GM12878 (cell line): ENCODE measurements at regions not wholly inside any gene's neighbourhood (a gene's known extent, or its start where the extent isn't known, plus 50 kb on each side); places are given as distances from the start of the nearest gene placed in this dataset.

Source experiments
- CREM ChIP-seq: IDR thresholded peaks from 2 replicates; pipeline ENCODE4 v1.6.1; 2014; ENCODE audit warnings: antibody characterized with exemption, low read depth
- FOS ChIP-seq: IDR thresholded peaks from 3 replicates; pipeline ENCODE4 v1.6.1; 2011; ENCODE audit warnings: borderline replicate concordance; ENCODE audit not compliant: insufficient read length; ENCODE audit errors: extremely low read depth
- GABPA ChIP-seq: IDR thresholded peaks from 2 replicates; pipeline ENCODE4 v1.6.1; 2014; ENCODE audit warnings: antibody characterized with exemption, low read depth, mild to moderate bottlenecking, inconsistent platforms
- GATAD2B ChIP-seq: fragments of 450-650 bp; conservative IDR thresholded peaks from 2 replicates; pipeline ENCODE4 v1.6.1; 2017; ENCODE audit warnings: low read depth, mild to moderate bottlenecking, moderate library complexity
- HDAC2 ChIP-seq: fragments of 200-600 bp; sonication (generic); IDR thresholded peaks from 2 replicates; pipeline ENCODE4 v1.6.1; 2017
- KLF5 ChIP-seq: fragments of 450-650 bp; IDR thresholded peaks from 2 replicates; pipeline ENCODE4 v1.6.1; 2014; ENCODE audit warnings: mild to moderate bottlenecking; ENCODE audit not compliant: partially characterized antibody
- NFIC ChIP-seq: IDR thresholded peaks from 2 replicates; pipeline ENCODE4 v1.6.1; 2012; ENCODE audit warnings: low read depth, mild to moderate bottlenecking, inconsistent platforms, low read length, moderate library complexity
- NR2C2 ChIP-seq: IDR thresholded peaks from 2 replicates; pipeline ENCODE4 v1.6.1; 2011; ENCODE audit warnings: borderline replicate concordance, low read depth; ENCODE audit not compliant: control insufficient read depth, insufficient read length
- NR2F1 ChIP-seq: fragments of 450-650 bp; conservative IDR thresholded peaks from 2 replicates; pipeline ENCODE4 v1.6.1; 2017; ENCODE audit warnings: mild to moderate bottlenecking
- POU2F2 ChIP-seq: IDR thresholded peaks from 3 replicates; pipeline ENCODE4 v1.6.1; 2011; ENCODE audit warnings: low read depth, mild to moderate bottlenecking, low read length, borderline replicate concordance
- RELA ChIP-seq: fragments of 450-650 bp; IDR thresholded peaks from 2 replicates; pipeline ENCODE4 v1.8.0; 2014; ENCODE audit warnings: borderline replicate concordance; ENCODE audit not compliant: partially characterized antibody
- RUNX3 ChIP-seq: IDR thresholded peaks from 2 replicates; pipeline ENCODE4 v1.6.1; 2012; ENCODE audit warnings: low read length, inconsistent platforms
- SMAD1 ChIP-seq: fragments of 450-650 bp; IDR thresholded peaks from 2 replicates; pipeline ENCODE4 v1.6.1; 2018; ENCODE audit warnings: mild to moderate bottlenecking, low read depth; ENCODE audit not compliant: partially characterized antibody
- SMC3 ChIP-seq: IDR thresholded peaks from 2 replicates; pipeline ENCODE4 v1.6.1; 2011; ENCODE audit warnings: low read length, improper control_type of control experiment, borderline replicate concordance
- SREBF1 ChIP-seq: IDR thresholded peaks from 2 replicates; pipeline ENCODE4 v1.6.1; 2012; ENCODE audit warnings: mild to moderate bottlenecking, low read length
- SRF ChIP-seq, 2 experiments: IDR thresholded peaks; 2 replicates each; pipeline ENCODE4 v1.6.1; 2011; ENCODE audit warnings: low read depth in 2 of 2, low read length in 2 of 2, mild to moderate bottlenecking in 1 of 2, moderate library complexity in 1 of 2
- STAT1 ChIP-seq: fragments of 450-650 bp; conservative IDR thresholded peaks from 2 replicates; pipeline ENCODE4 v1.6.1; 2014; ENCODE audit warnings: antibody characterized with exemption, mild to moderate bottlenecking
- SUZ12 ChIP-seq: fragments of 200-600 bp; sonication (generic); IDR thresholded peaks from one replicate; pipeline ENCODE4 v1.6.1; 2018; ENCODE audit warnings: antibody characterized with exemption, mild to moderate bottlenecking; ENCODE audit not compliant: unreplicated experiment
- TARDBP ChIP-seq: IDR thresholded peaks from 2 replicates; pipeline ENCODE4 v1.6.1; 2016; ENCODE audit warnings: borderline replicate concordance
- TCF7 ChIP-seq: IDR thresholded peaks from 2 replicates; pipeline ENCODE4 v1.6.1; 2014; ENCODE audit warnings: antibody characterized with exemption, borderline replicate concordance
- WRNIP1 ChIP-seq: IDR thresholded peaks from 2 replicates; pipeline ENCODE4 v1.6.1; 2011; ENCODE audit warnings: low read depth, low read length, improper control_type of control experiment, borderline replicate concordance
- YY1 ChIP-seq: IDR thresholded peaks from 2 replicates; pipeline ENCODE4 v1.6.1; 2011; ENCODE audit warnings: low read depth, mild to moderate bottlenecking, low read length
- ZNF622 ChIP-seq: fragments of 450-650 bp; IDR thresholded peaks from 2 replicates; pipeline ENCODE4 v1.6.1; 2017; ENCODE audit warnings: mild to moderate bottlenecking, inconsistent platforms
- TF ChIP-seq, protein P1 (sequence below): IDR thresholded peaks from 2 replicates; pipeline ENCODE4 v1.6.1; 2012; ENCODE audit warnings: low read depth, low read length, improper control_type of control experiment
- TF ChIP-seq, protein P2 (sequence below): IDR thresholded peaks from 2 replicates; pipeline ENCODE4 v1.6.1; 2012; ENCODE audit warnings: mild to moderate bottlenecking, low read depth, low read length
- TF ChIP-seq, protein P3 (sequence below): IDR thresholded peaks from 2 replicates; pipeline ENCODE4 v1.6.1; 2012; ENCODE audit warnings: low read depth, low read length, improper control_type of control experiment

DNA sequence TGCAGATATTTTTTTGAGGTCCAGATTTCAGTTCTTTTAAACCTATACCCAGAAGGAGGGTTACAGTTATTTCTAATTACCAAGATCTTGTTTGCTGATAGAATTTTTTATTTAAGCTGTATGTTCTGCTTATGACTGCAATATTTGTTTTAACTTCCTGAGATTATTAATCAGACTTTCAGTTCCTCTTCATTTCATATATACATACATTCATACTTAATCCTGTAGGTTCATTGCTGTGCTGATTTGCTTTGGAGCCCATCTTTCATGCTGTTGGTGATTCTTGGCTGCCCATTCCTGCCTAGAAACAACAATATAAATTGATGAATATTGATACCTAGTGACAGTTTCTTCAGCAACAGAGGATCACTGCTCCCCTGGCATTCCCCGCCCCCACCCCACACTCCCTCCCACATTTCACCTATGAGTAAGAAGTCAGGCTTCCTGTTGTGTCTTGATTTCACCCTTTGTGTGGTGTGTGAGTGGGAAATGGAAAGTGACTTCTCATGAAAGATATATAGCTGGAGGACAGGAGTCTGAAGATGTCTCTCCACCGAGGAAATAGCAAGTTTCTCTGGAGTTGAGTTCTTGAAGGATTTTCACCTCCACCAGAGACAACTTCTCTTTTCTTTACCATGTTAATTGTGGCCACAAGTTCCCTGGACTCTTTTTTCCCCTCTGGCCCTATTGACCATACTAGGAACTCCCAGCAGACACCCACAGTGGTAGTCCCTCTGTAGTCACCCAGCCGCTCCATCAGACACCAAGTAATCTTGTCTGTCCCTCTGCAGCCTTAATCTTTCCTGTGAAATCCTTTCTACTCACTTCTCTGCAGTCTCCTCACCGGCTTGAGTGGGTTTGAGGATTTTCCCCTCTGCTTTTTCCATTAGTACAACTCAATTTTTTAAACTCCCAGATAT is 118.4 kb downstream of the ASB9 start (continued):
- TF ChIP-seq NR2C2 (no peak), TCF7 (no peak), SMC3 (no peak), YY1 (no peak), SREBF1 (no peak), HDAC2 (no peak), GATAD2B (no peak), GABPA (0 out of 2 replicates have a peak, but pooled peaks have one; percentile 6), NR2F1 (no peak), KLF5 (no peak), SUZ12 (no peak), RUNX3 (no peak; the same call in 1 of the 2 replicates), STAT1 (no peak), WRNIP1 (no peak), FOS (no peak), SRF (IDR thresholded peaks at IDR 0.05; ENCODE audit: low read depth in 2 of 2, low read length in 2 of 2) (no peak), SMAD1 (no peak), ZNF622 (no peak), CREM (no peak; the same call in 1 of the 2 replicates), NFIC (peak; percentile 50; the same call in 1 of the 2 replicates), RELA (no peak), TARDBP (no peak), POU2F2 (no peak)
- TF ChIP-seq, protein P1, sequence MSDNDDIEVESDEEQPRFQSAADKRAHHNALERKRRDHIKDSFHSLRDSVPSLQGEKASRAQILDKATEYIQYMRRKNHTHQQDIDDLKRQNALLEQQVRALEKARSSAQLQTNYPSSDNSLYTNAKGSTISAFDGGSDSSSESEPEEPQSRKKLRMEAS, result no peak
- TF ChIP-seq, protein P2, sequence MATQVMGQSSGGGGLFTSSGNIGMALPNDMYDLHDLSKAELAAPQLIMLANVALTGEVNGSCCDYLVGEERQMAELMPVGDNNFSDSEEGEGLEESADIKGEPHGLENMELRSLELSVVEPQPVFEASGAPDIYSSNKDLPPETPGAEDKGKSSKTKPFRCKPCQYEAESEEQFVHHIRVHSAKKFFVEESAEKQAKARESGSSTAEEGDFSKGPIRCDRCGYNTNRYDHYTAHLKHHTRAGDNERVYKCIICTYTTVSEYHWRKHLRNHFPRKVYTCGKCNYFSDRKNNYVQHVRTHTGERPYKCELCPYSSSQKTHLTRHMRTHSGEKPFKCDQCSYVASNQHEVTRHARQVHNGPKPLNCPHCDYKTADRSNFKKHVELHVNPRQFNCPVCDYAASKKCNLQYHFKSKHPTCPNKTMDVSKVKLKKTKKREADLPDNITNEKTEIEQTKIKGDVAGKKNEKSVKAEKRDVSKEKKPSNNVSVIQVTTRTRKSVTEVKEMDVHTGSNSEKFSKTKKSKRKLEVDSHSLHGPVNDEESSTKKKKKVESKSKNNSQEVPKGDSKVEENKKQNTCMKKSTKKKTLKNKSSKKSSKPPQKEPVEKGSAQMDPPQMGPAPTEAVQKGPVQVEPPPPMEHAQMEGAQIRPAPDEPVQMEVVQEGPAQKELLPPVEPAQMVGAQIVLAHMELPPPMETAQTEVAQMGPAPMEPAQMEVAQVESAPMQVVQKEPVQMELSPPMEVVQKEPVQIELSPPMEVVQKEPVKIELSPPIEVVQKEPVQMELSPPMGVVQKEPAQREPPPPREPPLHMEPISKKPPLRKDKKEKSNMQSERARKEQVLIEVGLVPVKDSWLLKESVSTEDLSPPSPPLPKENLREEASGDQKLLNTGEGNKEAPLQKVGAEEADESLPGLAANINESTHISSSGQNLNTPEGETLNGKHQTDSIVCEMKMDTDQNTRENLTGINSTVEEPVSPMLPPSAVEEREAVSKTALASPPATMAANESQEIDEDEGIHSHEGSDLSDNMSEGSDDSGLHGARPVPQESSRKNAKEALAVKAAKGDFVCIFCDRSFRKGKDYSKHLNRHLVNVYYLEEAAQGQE, result no peak
- TF ChIP-seq, protein P3, sequence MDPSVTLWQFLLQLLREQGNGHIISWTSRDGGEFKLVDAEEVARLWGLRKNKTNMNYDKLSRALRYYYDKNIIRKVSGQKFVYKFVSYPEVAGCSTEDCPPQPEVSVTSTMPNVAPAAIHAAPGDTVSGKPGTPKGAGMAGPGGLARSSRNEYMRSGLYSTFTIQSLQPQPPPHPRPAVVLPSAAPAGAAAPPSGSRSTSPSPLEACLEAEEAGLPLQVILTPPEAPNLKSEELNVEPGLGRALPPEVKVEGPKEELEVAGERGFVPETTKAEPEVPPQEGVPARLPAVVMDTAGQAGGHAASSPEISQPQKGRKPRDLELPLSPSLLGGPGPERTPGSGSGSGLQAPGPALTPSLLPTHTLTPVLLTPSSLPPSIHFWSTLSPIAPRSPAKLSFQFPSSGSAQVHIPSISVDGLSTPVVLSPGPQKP, result no peak
